SJCRH30 (cell line): ENCODE measurements at regions not wholly inside any gene's neighbourhood (a gene's known extent, or its start where the extent isn't known, plus 50 kb on each side); places are given as distances from the start of the nearest gene placed in this dataset.

Experiments
- DNase-seq, 2 experiments: peaks; one replicate each; pipeline ENCODE4 v3.0.0-alpha.2; 2015 to 2020
- H3K27ac ChIP-seq: fragments of 250-450 bp; sonication (Bioruptor Pico); 2 replicates; pipeline ENCODE4 v1.5.1; 2020; ENCODE audit warnings: mild to moderate bottlenecking, moderate library complexity
- H3K27me3 ChIP-seq: fragments of 250-450 bp; sonication (Bioruptor Pico); 2 replicates; pipeline ENCODE4 v1.5.1; 2020; ENCODE audit warnings: mild to moderate bottlenecking, moderate library complexity
- H3K36me3 ChIP-seq: fragments of 250-450 bp; sonication (Bioruptor Pico); 2 replicates; pipeline ENCODE4 v1.5.1; 2020; ENCODE audit warnings: mild to moderate bottlenecking, moderate library complexity
- H3K4me1 ChIP-seq: fragments of 250-450 bp; sonication (Bioruptor Pico); 2 replicates; pipeline ENCODE4 v1.5.1; 2020; ENCODE audit warnings: mild to moderate bottlenecking, moderate library complexity
- H3K4me3 ChIP-seq: fragments of 250-450 bp; sonication (Bioruptor Pico); 2 replicates; pipeline ENCODE4 v1.5.1; 2020; ENCODE audit warnings: mild to moderate bottlenecking, moderate library complexity
- H3K9me3 ChIP-seq: fragments of 250-450 bp; sonication (Bioruptor Pico); replicated peaks from 2 replicates; pipeline ENCODE4 v1.5.1; 2020; ENCODE audit warnings: mild to moderate bottlenecking, moderate library complexity

GRCh38 chr15:94026458-94027304 lies 204.7 kb upstream of the MCTP2 start:
- Histone ChIP-seq H3K4me1 (peaks cover 44% of the 10 kb centered on the region), H3K27me3 (no peaks in the 10 kb centered on the region), H3K4me3 (no peak overlapping the region), H3K9me3 (peaks cover 3% of the 10 kb centered on the region; the same call in 1 of the 2 replicates), H3K36me3 (no peaks in the 10 kb centered on the region), H3K27ac (peak overlapping the region; percentile 21; the same call in 1 of the 2 replicates)
- DNase-seq, result peak in 1 of 2 experiments; percentile 34

- no peak overlapping the region for H3K27ac ChIP-seq
- H3K9me3 ChIP-seq, result 0 out of 2 replicates have a peak, but pooled peaks cover 3% of the 10 kb centered on the region
- DNase-seq, result no peak
- no peak overlapping the region for H3K4me3 ChIP-seq
- H3K4me1 ChIP-seq, result peaks cover 20% of the 10 kb centered on the region; the same call in 1 of the 2 replicates
- H3K36me3 ChIP-seq, result no peaks in the 10 kb centered on the region
- H3K27me3 ChIP-seq, result no peaks in the 10 kb centered on the region
Observed at GRCh38 chr15:94023531-94023930, 207.8 kb upstream of the MCTP2 start.

GRCh38 chr15:94021621-94022320 lies 209.6 kb upstream of the MCTP2 start:
- Histone ChIP-seq H3K4me3 (no peak overlapping the region), H3K27ac (no peak overlapping the region), H3K4me1 (peaks cover 3% of the 10 kb centered on the region; the same call in 1 of the 2 replicates), H3K27me3 (no peaks in the 10 kb centered on the region), H3K9me3 (0 out of 2 replicates have a peak, but pooled peaks cover 3% of the 10 kb centered on the region), H3K36me3 (no peaks in the 10 kb centered on the region)
- DNase-seq, result no peak

GRCh38 chr15:94019062-94019461 lies 212.3 kb upstream of the MCTP2 start:
- Histone ChIP-seq H3K9me3 (peaks cover 4% of the 10 kb centered on the region; the same call in 1 of the 2 replicates), H3K27me3 (no peaks in the 10 kb centered on the region), H3K4me3 (no peak overlapping the region), H3K27ac (no peak overlapping the region), H3K36me3 (no peaks in the 10 kb centered on the region), H3K4me1 (no peaks in the 10 kb centered on the region)
- no peak for DNase-seq

- Histone ChIP-seq H3K4me1 (no peaks in the 10 kb centered on the region), H3K27me3 (no peaks in the 10 kb centered on the region), H3K27ac (no peak overlapping the region), H3K9me3 (peaks cover 4% of the 10 kb centered on the region; the same call in 1 of the 2 replicates), H3K36me3 (no peaks in the 10 kb centered on the region), H3K4me3 (no peak overlapping the region)
- DNase-seq, result no peak
Observed at GRCh38 chr15:94015324-94015723, 216.0 kb upstream of the MCTP2 start.

GRCh38 chr15:94008104-94009074 lies 223.0 kb upstream of the MCTP2 start:
- H3K4me1 ChIP-seq, result no peaks in the 10 kb centered on the region
- H3K4me3 ChIP-seq, result no peak overlapping the region
- H3K9me3 ChIP-seq, result no peaks in the 10 kb centered on the region
- H3K36me3 ChIP-seq, result no peaks in the 10 kb centered on the region
- no peak overlapping the region for H3K27ac ChIP-seq
- no peaks in the 10 kb centered on the region for H3K27me3 ChIP-seq
- DNase-seq, result no peak

- H3K4me3 ChIP-seq, result no peak overlapping the region
- H3K27ac ChIP-seq, result no peak overlapping the region
- no peaks in the 10 kb centered on the region for H3K4me1 ChIP-seq
- no peak for DNase-seq
- H3K9me3 ChIP-seq, result no peaks in the 10 kb centered on the region
- no peaks in the 10 kb centered on the region for H3K36me3 ChIP-seq
- H3K27me3 ChIP-seq, result no peaks in the 10 kb centered on the region
Observed at GRCh38 chr15:94004697-94005096, 226.7 kb upstream of the MCTP2 start.

- Histone ChIP-seq H3K4me1 (no peaks in the 10 kb centered on the region), H3K4me3 (no peak overlapping the region), H3K27me3 (no peaks in the 10 kb centered on the region), H3K27ac (no peak overlapping the region), H3K36me3 (no peaks in the 10 kb centered on the region), H3K9me3 (no peaks in the 10 kb centered on the region; the same call in 1 of the 2 replicates)
- no peak for DNase-seq
Observed at GRCh38 chr15:94002041-94002440, 229.3 kb upstream of the MCTP2 start.

- DNase-seq, result no peak
- no peaks in the 10 kb centered on the region for H3K27me3 ChIP-seq
- H3K9me3 ChIP-seq, result no peaks in the 10 kb centered on the region; the same call in 1 of the 2 replicates
- no peaks in the 10 kb centered on the region for H3K4me1 ChIP-seq
- no peaks in the 10 kb centered on the region for H3K36me3 ChIP-seq
- peak overlapping the region; percentile 35; the same call in 1 of the 2 replicates for H3K27ac ChIP-seq
- no peak overlapping the region for H3K4me3 ChIP-seq
Observed at GRCh38 chr15:94001255-94001801, 230.0 kb upstream of the MCTP2 start.

GRCh38 chr15:94000606-94001005 lies 230.8 kb upstream of the MCTP2 start:
- H3K4me3 ChIP-seq, result no peak overlapping the region
- peak overlapping the region; percentile 35; the same call in 1 of the 2 replicates for H3K27ac ChIP-seq
- no peaks in the 10 kb centered on the region; the same call in 1 of the 2 replicates for H3K9me3 ChIP-seq
- H3K27me3 ChIP-seq, result no peaks in the 10 kb centered on the region
- peak; percentile 10 to 37 for DNase-seq
- H3K4me1 ChIP-seq, result no peaks in the 10 kb centered on the region
- H3K36me3 ChIP-seq, result no peaks in the 10 kb centered on the region

GRCh38 chr15:93997071-93997658 lies 234.2 kb upstream of the MCTP2 start:
- Histone ChIP-seq H3K36me3 (no peaks in the 10 kb centered on the region), H3K4me1 (no peaks in the 10 kb centered on the region), H3K27ac (no peak overlapping the region), H3K27me3 (no peaks in the 10 kb centered on the region), H3K9me3 (no peaks in the 10 kb centered on the region; the same call in 1 of the 2 replicates), H3K4me3 (no peak overlapping the region)
- peak; percentile 23 to 72 for DNase-seq

- no peaks in the 10 kb centered on the region for H3K36me3 ChIP-seq
- DNase-seq, result peak; percentile 74 to 83
- peaks cover 21% of the 10 kb centered on the region for H3K4me1 ChIP-seq
- H3K9me3 ChIP-seq, result no peaks in the 10 kb centered on the region
- peak overlapping the region; percentile 41; the same call in 1 of the 2 replicates for H3K27ac ChIP-seq
- no peaks in the 10 kb centered on the region for H3K27me3 ChIP-seq
- H3K4me3 ChIP-seq, result no peak overlapping the region
Observed at GRCh38 chr15:93989440-93989998, 241.8 kb upstream of the MCTP2 start.

- peaks cover 39% of the 10 kb centered on the region for H3K4me1 ChIP-seq
- H3K4me3 ChIP-seq, result no peak overlapping the region
- no peaks in the 10 kb centered on the region for H3K9me3 ChIP-seq
- no peak for DNase-seq
- no peaks in the 10 kb centered on the region for H3K27me3 ChIP-seq
- H3K27ac ChIP-seq, result no peak overlapping the region
- H3K36me3 ChIP-seq, result no peaks in the 10 kb centered on the region
Observed at GRCh38 chr15:93987068-93987467, 244.3 kb upstream of the MCTP2 start.
